GM21529 (cell line): ENCODE measurements at regions not wholly inside any gene's neighbourhood (a gene's known extent, or its start where the extent isn't known, plus 50 kb on each side); places are given as distances from the start of the nearest gene placed in this dataset.
"Not testable (repeated sequence)": the region's sequence is repeated elsewhere in the genome, so short reads cannot be mapped to it uniquely, and the experiment has no call there.

Experiments
- ATAC-seq: cut with Tn5 transposase; IDR thresholded peaks from one replicate; pipeline ENCODE4 v1.9.1; 2021; ENCODE audit not compliant: unreplicated experiment

- ATAC-seq: no peak
Measured at GRCh38 chr3:127520993-127521392, 69.5 kb downstream of the TPRA1 start.

GRCh38 chr3:127518456-127519081, 72.0 kb downstream of the TPRA1 start:
- ATAC-seq: no peak

GRCh38 chr3:127512256-127512655, 78.3 kb downstream of the TPRA1 start:
- no peak for ATAC-seq

GRCh38 chr3:127501177-127501576, 89.4 kb downstream of the TPRA1 start:
- ATAC-seq: no peak

- no peak for ATAC-seq
Measured at GRCh38 chr3:127497676-127498075, 92.9 kb downstream of the TPRA1 start.

GRCh38 chr3:127497166-127497565, 93.4 kb downstream of the TPRA1 start:
- no peak for ATAC-seq

- ATAC-seq: no peak
Measured at GRCh38 chr3:127495821-127496655, 94.5 kb downstream of the TPRA1 start.

GRCh38 chr3:127493924-127494646, 96.4 kb downstream of the TPRA1 start:
- ATAC-seq: no peak

- ATAC-seq: no peak
Measured at GRCh38 chr3:127492426-127492825, 98.1 kb downstream of the TPRA1 start.

GRCh38 chr3:127491909-127492308, 98.6 kb downstream of the TPRA1 start:
- no peak for ATAC-seq

GRCh38 chr3:127491323-127491722, 99.2 kb downstream of the TPRA1 start:
- ATAC-seq: no peak

- not testable (repeated sequence) for ATAC-seq
Measured at GRCh38 chr3:127491024-127491305, 99.6 kb downstream of the TPRA1 start.

- no peak for ATAC-seq
Measured at GRCh38 chr3:127490271-127491023, 100.1 kb downstream of the TPRA1 start.

- ATAC-seq: no peak
Measured at GRCh38 chr3:127489357-127489756, 101.2 kb downstream of the TPRA1 start.

- ATAC-seq: no peak
Measured at GRCh38 chr3:127488740-127489139, 101.8 kb downstream of the TPRA1 start.

GRCh38 chr3:127488141-127488672, 102.3 kb downstream of the TPRA1 start:
- ATAC-seq: no peak

GRCh38 chr3:127487196-127487595, 103.3 kb downstream of the TPRA1 start:
- ATAC-seq: no peak

- no peak for ATAC-seq
Measured at GRCh38 chr3:127486321-127486944, 104.1 kb downstream of the TPRA1 start.

- ATAC-seq: no peak
Measured at GRCh38 chr3:127485396-127486170, 105.0 kb downstream of the TPRA1 start.
